ENCODE measurements at regions not wholly inside any gene's neighbourhood (a gene's known extent, or its start where the extent isn't known, plus 50 kb on each side); places are given as distances from the start of the nearest gene placed in this dataset.

- TF ChIP-seq CTCF (conservative IDR thresholded peaks at IDR 0.05) (peak; percentile 58), ZFX (IDR thresholded peaks at IDR 0.05) (no peak)
These were observed 236.3 kb downstream of the MEX3B start for GRCh38 chr15:81809543-81809942.

Data from C4-2B (cell line).